Stimulated activated CD8-positive, alpha-beta memory T cell treated with anti-CD3 and anti-CD28 coated beads, Interleukin-15, amount 100 ng/mL, for 4 hours (primary cell): ENCODE measurements at regions not wholly inside any gene's neighbourhood (a gene's known extent, or its start where the extent isn't known, plus 50 kb on each side); places are given as distances from the start of the nearest gene placed in this dataset.
"Not testable (repeated sequence)": the region's sequence is repeated elsewhere in the genome, so short reads cannot be mapped to it uniquely, and the experiment has no call there.

Experiments used
- DNase-seq, 2 donors: peaks; one replicate each; pipeline ENCODE4 v3.0.0-alpha.2; 2020; ENCODE audit warnings: low read depth in 2 of 2

GRCh38 chr6:103177791-103178190 lies 1681.9 kb downstream of the HACE1 start:
- DNase-seq: no peak

DNA sequence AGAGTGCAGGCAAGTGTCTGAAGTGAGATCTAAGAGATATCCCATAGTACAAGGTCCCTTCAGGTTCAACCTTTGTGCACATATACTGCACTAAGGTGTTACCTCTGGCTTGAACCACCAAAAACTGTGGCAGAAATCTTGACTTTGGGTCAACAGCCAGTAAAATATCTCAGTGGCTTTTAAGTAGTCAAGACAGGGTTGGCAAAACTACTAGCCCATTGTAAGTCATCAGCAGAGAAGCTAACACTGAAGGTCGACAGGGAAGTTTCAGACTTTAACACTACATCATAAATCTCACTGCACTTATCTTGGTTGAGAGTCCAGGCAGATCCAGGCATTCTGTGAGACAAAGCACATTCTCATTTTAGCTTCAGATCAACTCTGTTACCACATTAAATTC lies 1684.7 kb downstream of the HACE1 start:
- no peak for DNase-seq

GRCh38 chr6:103167345-103168071 lies 1692.2 kb downstream of the HACE1 start:
- no peak for DNase-seq

GRCh38 chr6:103154779-103155572 lies 1704.7 kb downstream of the HACE1 start:
- no peak for DNase-seq

DNA sequence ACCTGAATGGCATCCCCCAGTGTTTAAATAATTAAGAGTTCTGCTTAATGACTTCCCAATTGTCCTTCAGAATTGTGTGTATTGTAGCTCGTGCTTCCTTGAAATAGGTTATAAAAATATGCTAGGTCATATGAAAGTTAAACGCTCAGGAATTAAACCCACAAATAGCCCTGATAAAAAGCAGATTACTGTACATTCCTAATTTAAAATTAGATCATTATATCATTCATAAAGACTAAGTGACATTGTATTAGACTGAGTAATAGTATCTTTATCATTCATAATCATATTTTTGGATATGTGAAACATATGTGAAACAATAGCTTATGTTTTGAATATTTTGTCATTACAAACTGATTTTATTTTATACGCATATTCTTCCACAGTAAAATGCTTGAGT lies 1706.7 kb downstream of the HACE1 start:
- no peak for DNase-seq

- no peak for DNase-seq
Observed at GRCh38 chr6:103142902-103143301, 1716.8 kb downstream of the HACE1 start.

GRCh38 chr6:103140308-103141027 lies 1719.3 kb downstream of the HACE1 start:
- no peak for DNase-seq

DNA sequence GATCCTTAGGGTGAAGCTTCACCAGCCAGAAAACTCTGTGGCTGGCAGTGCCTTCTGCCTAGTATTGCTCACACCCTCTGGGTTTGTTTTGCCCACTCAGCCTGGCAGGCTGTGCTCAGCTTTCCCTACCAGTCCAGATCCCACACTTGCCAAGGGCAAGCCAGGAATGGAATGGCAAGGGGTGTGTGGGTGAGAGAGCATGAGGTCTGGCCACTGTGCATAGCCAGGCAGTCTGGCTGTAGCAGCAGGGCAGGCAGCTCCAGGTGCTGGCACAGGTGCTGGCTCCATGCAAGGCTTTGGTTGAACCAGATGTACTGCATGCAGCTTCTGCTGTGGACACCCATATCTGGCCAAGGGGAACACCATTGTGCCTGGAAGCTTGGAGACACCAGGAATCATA lies 1720.3 kb downstream of the HACE1 start:
- no peak for DNase-seq

DNA sequence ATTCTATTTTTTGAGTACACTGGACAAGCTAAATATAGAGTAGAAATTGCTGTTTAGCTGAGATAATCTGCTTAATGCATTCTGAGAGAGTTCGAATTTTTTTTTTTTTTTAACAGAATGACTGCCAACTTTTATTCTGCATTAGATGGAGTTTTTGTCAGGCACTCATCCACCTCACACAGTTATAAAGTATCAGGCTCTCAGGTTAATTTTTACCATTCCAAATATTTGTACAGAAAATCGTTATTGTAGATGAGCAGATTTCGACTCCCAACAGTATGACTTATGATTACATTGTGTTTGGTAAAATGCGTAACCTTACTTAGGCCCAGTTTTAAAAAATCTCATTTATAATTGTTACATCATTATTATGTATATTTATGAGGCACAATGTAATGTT lies 1731.0 kb downstream of the GRIK2 start:
- no peak for DNase-seq

DNA sequence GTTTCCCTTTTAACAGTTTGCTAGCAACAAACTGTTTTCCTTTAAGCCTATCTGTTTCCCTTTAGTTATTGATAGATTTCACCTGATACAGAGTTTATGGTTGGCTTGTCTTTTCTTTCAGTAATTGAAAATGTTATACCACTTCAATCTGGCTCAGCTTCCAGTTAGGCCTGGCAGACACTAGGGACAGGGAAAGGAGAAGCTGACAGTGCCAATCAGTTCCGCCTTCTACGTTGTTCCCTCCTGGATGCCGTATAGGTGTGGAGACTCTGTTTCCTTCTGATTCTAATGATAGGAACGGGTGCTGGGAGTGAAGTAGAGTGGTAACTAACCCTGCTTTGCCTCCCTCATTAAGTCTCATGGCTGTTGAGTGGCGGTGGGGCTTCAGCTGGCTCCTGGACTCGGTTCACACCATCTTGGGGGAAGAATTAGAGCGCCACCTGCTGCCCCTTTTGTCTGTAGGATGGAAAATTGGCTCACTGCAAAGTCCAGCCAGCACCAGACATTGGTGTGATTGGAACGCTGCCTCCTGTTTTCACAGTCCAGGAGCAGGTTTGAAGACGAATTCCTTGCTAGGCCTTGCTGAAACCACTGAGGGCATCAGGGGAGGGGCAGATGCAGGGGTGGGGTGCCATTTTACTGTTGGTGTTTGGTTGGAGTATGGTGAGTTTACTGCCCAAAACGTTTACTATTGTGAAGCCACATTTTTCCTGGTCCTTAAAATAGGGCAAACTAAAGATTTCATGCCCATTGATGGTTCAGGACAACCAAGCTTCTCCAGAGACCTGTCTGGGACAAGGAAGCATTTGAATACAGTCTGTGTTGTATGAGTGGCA lies 1729.5 kb downstream of the GRIK2 start:
- no peak for DNase-seq

DNA sequence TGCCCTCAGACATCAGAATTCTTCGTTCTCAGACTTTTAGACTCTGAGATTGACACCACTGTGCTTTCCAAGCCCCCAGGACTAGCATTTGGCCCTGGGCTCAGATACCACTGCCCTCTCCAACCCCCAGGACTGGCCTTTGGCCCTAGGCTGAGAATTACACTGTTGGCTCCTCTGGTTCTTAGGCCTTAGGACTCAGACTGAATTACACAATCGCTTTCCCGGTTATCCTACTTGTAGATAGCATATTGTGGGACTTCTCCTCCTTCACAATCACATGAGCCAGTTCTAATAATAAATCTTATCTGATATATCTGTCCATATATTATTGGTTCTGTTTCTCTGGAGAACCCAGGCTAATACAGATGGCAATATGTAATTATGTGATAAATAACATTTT lies 1725.5 kb downstream of the GRIK2 start:
- DNase-seq: no peak

DNA sequence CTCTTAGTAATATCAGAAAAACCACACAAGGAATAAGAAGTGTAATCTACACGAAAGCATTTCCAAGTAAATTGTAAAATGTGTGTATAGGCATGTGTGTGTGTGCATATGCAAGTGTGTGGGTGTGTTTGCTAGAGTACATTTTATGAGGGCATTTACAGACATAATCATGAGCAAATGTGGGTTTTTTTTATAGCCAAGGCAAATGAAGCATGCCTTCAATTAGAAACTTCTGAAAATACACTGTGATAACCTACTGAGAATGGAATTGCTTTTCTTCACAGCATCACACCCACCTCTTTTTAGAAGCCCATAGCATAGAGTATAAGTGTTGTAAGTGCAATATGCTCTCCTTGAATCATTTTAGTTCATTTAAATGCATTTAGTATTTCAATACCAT lies 1721.1 kb downstream of the GRIK2 start:
- DNase-seq: no peak

- DNase-seq: no peak
Observed at GRCh38 chr6:103113416-103113815, 1719.9 kb downstream of the GRIK2 start.

DNA sequence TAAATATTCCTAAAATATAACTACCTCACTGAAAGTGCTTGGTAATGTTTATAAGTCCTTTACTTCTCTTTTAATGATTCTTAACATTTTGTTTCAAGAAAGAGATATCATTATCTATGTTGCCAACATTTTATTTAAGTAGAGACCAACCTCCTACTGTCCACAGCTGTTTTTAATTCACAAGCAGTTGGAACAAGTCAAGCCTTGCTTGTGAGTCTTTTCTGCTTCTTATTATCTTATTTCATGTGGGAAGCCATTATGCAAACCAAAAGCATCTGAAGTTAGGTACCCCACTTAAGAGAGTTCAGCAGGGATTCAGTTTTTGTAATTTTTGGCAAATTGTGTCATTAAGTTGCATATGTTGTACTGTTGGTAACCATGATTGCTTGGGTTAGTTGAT lies 1714.5 kb downstream of the GRIK2 start:
- no peak for DNase-seq

DNA sequence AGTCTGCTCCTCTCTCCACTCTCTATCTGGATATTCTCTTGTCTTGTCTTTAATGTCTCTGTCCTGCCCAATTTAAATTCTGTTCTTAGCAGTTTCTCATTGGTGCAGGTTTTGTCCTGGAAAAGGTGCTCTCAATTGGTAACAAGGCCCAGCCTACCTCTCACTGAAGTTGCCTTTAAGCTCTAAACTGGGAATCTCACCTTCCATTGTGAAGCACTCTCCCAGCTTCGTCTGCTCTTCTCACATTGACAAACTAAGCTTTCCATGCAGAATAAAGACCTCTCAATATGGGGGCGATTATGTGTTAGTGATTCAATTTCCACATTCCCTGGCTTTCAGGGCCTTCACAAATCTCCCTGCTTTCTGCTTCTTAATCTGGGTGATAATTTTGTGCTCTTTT lies 1712.2 kb downstream of the GRIK2 start:
- DNase-seq: no peak

- DNase-seq: no peak
Observed at GRCh38 chr6:103101267-103101666, 1707.8 kb downstream of the GRIK2 start.

DNA sequence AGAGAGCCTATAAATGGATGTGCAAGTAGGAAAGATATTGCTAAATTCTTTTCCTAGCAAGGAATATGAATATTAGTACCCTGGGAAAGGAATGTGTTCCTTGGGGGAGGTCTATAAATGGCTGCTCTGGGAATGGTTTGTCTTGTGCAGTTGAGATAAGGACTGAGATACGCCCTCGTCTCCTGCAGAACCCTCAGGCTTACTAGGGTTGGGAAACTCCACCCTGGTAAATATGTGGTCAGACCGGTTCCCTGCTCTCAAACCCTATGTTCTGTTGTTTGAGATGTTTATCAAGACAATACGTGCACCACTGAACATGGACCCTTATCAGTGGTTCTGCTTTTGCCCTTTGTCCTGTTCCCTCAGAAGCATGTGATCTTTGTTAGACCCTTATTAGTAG lies 1698.9 kb downstream of the GRIK2 start:
- not testable (repeated sequence) for DNase-seq

DNA sequence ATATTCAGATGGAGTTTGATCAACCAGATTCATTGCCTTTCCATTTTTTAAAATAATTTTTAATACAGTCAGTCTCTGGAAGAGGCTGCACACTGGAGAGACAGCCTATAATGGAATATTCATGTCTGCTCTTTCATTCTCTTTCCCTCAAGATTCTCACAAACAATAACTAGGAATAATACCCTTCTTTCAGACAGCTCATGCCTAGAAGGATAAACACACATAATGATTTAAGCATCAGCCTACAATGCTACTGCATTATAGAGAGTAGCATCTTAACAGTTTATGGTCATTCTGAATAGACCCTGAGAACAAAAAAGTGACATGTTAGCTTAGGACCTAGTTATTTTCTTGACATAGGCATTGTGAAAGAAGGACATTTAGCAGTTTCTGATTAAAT lies 1692.3 kb downstream of the GRIK2 start:
- DNase-seq: no peak

DNA sequence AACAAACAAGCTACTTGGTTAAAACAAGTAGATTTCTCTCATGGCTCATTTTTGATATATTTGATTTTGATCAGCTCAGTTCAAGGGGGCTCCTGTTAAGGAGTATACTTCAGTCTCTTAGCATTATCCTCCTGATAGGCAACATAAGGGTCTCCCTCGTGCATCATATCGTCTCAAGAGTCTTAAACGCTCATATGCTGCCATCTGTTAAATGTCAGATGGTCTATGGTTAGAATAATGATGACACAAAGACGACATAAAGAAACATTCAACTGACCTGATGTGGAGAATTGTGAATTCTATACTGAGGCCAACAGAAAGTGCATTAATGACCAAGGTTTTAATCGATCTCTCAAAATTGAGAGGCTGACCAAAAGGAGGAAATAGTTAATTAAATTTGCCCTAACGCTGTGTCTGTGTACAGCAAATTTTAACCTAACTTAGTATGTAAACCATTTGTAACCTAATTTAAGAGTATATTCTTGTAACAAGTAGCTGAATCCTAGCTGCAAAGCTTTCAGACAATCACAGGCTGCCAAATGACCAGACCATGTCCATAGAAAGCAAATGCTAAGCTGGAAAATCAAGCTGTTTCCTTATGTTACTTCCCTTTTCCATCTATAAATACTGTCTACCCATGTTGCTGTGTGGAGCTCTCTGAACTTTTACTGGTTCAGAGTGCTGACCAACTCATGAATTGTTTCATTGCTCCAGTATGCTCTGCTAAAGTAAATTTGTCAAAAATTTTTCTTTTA lies 1688.5 kb downstream of the GRIK2 start:
- DNase-seq: no peak

DNA sequence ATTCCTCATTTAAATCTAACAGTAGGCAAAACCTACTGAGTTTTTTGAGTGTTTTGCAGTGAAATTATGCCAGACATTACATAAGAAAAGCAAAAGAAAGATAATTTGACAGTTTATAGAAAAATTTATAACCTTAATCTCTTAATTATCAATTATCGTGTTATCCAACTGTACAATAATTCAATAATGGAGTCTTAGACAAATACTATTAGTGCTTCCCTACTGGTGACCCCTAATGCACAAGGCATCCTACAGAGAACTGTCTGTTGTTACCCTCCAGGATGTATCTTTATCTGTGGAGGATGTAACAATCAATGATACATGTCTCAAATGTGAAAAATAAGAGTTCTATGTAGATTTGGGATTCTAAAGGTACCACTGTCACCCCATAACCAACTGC lies 1687.6 kb downstream of the GRIK2 start:
- no peak for DNase-seq

DNA sequence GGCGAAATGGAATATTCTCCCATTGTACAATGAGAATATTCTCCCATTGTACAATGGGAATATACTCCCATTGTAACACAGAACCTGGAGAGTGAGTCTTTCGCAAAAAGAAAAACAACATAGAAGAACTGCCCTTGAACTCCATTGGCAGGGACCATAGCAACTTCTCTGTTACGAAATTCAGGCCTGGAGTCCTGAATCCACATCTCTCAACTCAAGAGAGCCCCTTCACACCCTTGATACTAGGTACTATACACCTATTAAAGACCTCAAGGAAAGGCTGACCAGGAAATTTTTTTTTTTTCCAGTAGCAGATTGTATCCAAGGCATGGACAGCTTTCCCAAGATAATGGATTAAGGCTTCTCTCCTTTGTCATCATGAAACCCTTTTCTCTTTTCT lies 1687.0 kb downstream of the GRIK2 start:
- DNase-seq: no peak
